Heart left ventricle (tissue), 13 donors: ENCODE measurements at regions not wholly inside any gene's neighbourhood (a gene's known extent, or its start where the extent isn't known, plus 50 kb on each side); places are given as distances from the start of the nearest gene placed in this dataset.

Source experiments
- CTCF ChIP-seq, 12 donors: fragments of 200-600 bp; sonication (generic) in 4 of 12; IDR thresholded peaks; one replicate each; pipeline versions ENCODE4 v1.5.0 to v1.8.0; 2018 to 2022; ENCODE audit warnings: antibody characterized with exemption in 12 of 12, mild to moderate bottlenecking in 5 of 12
- POLR2A ChIP-seq, 2 donors: fragments of 450-650 bp; IDR thresholded peaks; one replicate each; pipeline ENCODE4 v1.6.1; 2017; ENCODE audit warnings: antibody characterized with exemption in 2 of 2, mild to moderate bottlenecking in 2 of 2, moderate library complexity in 2 of 2
- donor health status: ischemic (EF 13 %, LVEDD 7.1; RV severe dilation, severe dysfunction).
- donor health status: DM: no; HTN: yes; CAD: no.
- donor health status: DM: no; HTN: no; CAD: no.
- donor health status: ischemic (EF 25% LVEDD 6.9; RV normal size, moderate dysfunction).
- donor health status: ischemic (EF 25% LVEDD 5.7; RV mildly dilated, moderate dysfunction).
- donor health status: ischemic (EF 35%, LVEDD 5.7; RV mildly dilated, moderate dysfunction).
- donor health status: nonischemic (EF 11% LVEDD 7.7; RV severe dilation, severe dysfunction).
- donor health status: DM: yes; HTN: yes; CAD: no.
- donor health status: PGD.
- donor health status: ischemic (EF 29% LVEDD 5.4; RV normal size, mild dysfunction).
- donor health status: nonischemic (EF 23%, LVEDD 6.1; RV moderate dilation, normal function).

GRCh38 chr13:87131611-87132010 lies 539.6 kb upstream of the SLITRK5 start:
- TF ChIP-seq CTCF (IDR thresholded peaks at IDR 0.05) (no peak), POLR2A (IDR thresholded peaks at IDR 0.05) (no peak)
